HEK293T (cell line): ENCODE measurements at regions not wholly inside any gene's neighbourhood (a gene's known extent, or its start where the extent isn't known, plus 50 kb on each side); places are given as distances from the start of the nearest gene placed in this dataset.
"Not testable (repeated sequence)": the region's sequence is repeated elsewhere in the genome, so short reads cannot be mapped to it uniquely, and the experiment has no call there.

ENCODE experiments used
- BHLHE40 ChIP-seq: fragments of 450-650 bp; IDR thresholded peaks from 2 replicates; pipeline ENCODE4 v1.6.1; 2016; ENCODE audit warnings: mild to moderate bottlenecking, moderate library complexity, borderline replicate concordance
- CTBP1 ChIP-seq: fragments of 450-650 bp; IDR thresholded peaks from 2 replicates; pipeline ENCODE4 v1.6.1; 2016; ENCODE audit warnings: borderline replicate concordance
- FOXM1 ChIP-seq: fragments of 450-650 bp; IDR thresholded peaks from 2 replicates; pipeline ENCODE4 v1.6.1; 2017; ENCODE audit warnings: mild to moderate bottlenecking, borderline replicate concordance
- LEF1 ChIP-seq: fragments of 450-650 bp; IDR thresholded peaks from 2 replicates; pipeline ENCODE4 v1.6.1; 2017; ENCODE audit warnings: mild to moderate bottlenecking, borderline replicate concordance
- NFRKB ChIP-seq: fragments of 450-650 bp; IDR thresholded peaks from 2 replicates; pipeline ENCODE4 v1.6.1; 2016; ENCODE audit warnings: mild to moderate bottlenecking, moderate library complexity
- PKNOX1 ChIP-seq: fragments of 450-650 bp; IDR thresholded peaks from 2 replicates; pipeline ENCODE4 v1.6.1; 2016
- SP1 ChIP-seq: fragments of 450-650 bp; IDR thresholded peaks from 2 replicates; pipeline ENCODE4 v1.6.1; 2017
- SUZ12 ChIP-seq: fragments of 450-650 bp; IDR thresholded peaks from 2 replicates; pipeline ENCODE4 v1.6.1; 2016; ENCODE audit warnings: mild to moderate bottlenecking
- TARDBP ChIP-seq: fragments of 450-650 bp; IDR thresholded peaks from 2 replicates; pipeline ENCODE4 v1.6.1; 2016
- ZNF384 ChIP-seq: fragments of 450-650 bp; IDR thresholded peaks from 2 replicates; pipeline ENCODE4 v1.6.1; 2016

DNA sequence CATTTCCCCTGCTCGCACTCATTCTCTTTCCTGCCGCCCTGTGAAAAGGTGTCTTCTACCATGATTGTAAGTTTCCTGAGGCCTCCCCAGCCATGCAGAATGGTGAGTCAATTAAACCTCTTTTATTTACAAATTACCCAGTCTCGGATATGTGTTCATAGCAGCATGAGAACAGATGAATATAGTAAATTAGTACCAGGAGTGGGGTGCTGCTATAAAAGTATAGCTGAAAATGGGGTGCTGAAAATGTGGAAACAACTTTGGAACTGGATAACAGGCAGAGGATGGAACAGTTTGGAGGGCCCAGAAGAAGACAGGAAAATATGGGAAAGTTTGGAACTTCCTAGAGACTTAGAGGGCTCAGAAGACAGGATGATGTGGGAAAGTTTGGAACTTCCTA is 204.2 kb downstream of the CPEB2 start:
- TF ChIP-seq ZNF384, FOXM1, SP1, LEF1, TARDBP, PKNOX1, SUZ12, CTBP1, BHLHE40, NFRKB: not testable (repeated sequence)
